ENCODE measurements at regions not wholly inside any gene's neighbourhood (a gene's known extent, or its start where the extent isn't known, plus 50 kb on each side); places are given as distances from the start of the nearest gene placed in this dataset.

- TF ChIP-seq CTCF (conservative IDR thresholded peaks at IDR 0.05; ENCODE audit: low read length) = no peak
- TF ChIP-seq EZH2phosphoT487 (IDR thresholded peaks at IDR 0.05; ENCODE audit: borderline replicate concordance, low read depth, low read length) = no peak
Observed at GRCh38 chr4:117637347-117637746, 396.9 kb upstream of the NDST3 start.
